ENCODE measurements at regions not wholly inside any gene's neighbourhood (a gene's known extent, or its start where the extent isn't known, plus 50 kb on each side); places are given as distances from the start of the nearest gene placed in this dataset.

GRCh38 chr1:147851149-147851548 lies 51.4 kb upstream of the GJA8 start:
- peaks cover 8 to 9% of the 10 kb centered on the region in 2 donors for H3K27me3 Mint-ChIP-seq
- no peak overlapping the region for H3K27ac Mint-ChIP-seq
- Histone ChIP-seq H3K27me3 (ENCODE audit: insufficient read depth, low read length) (no peaks in the 10 kb centered on the region), H3K36me3 (ENCODE audit: insufficient read depth, low read length) (no peaks in the 10 kb centered on the region), H3K4me1 (ENCODE audit: insufficient read depth, low read length) (no peaks in the 10 kb centered on the region), H3K4me3 (ENCODE audit: low read length in 2 of 2) (no peak overlapping the region), H3K9me3 (ENCODE audit: control insufficient read depth in 1 of 2, low read length in 2 of 2) (no peaks in the 10 kb centered on the region), H3K27ac (ENCODE audit: low read depth, low read length) (no peak overlapping the region)
- peaks cover 0 to 1% (median 0%) of the 10 kb centered on the region in 8 donors for H3K9me3 Mint-ChIP-seq
- CTCF ChIA-PET (ENCODE audit: partially characterized antibody), result interaction anchor here (0.9 kb wide), 1 partner anchor 39 kb away, joined by 3 read pairs; no protein-coding TSS in a partner anchor
- no peak overlapping the region for H3K4me3 Mint-ChIP-seq
- peaks cover 0 to 2% of the 10 kb centered on the region in 2 donors for H3K36me3 Mint-ChIP-seq
- intact Hi-C loops (cut with micrococcal nuclease), result no loop called here
- POLR2A ChIA-PET (ENCODE audit: partially characterized antibody), result no interaction called here
- no peak for DNase-seq
- no peaks in the 10 kb centered on the region for H3K4me1 Mint-ChIP-seq

GRCh38 chr1:147852706-147853225 lies 49.8 kb upstream of the GJA8 start:
- Histone ChIP-seq H3K4me3 (ENCODE audit: low read length in 2 of 2) (no peak overlapping the region), H3K9me3 (ENCODE audit: control insufficient read depth in 1 of 2, low read length in 2 of 2) (no peaks in the 10 kb centered on the region), H3K27ac (ENCODE audit: low read depth, low read length) (no peak overlapping the region), H3K27me3 (ENCODE audit: insufficient read depth, low read length) (no peaks in the 10 kb centered on the region), H3K36me3 (ENCODE audit: insufficient read depth, low read length) (no peaks in the 10 kb centered on the region), H3K4me1 (ENCODE audit: insufficient read depth, low read length) (no peaks in the 10 kb centered on the region)
- H3K36me3 Mint-ChIP-seq, result peaks cover 0 to 5% of the 10 kb centered on the region in 2 donors
- no peak overlapping the region for H3K27ac Mint-ChIP-seq
- intact Hi-C loops (cut with micrococcal nuclease), result no loop called here
- ChIA-PET CTCF (ENCODE audit: partially characterized antibody) (no interaction called here), POLR2A (ENCODE audit: partially characterized antibody) (no interaction called here)
- no peak overlapping the region for H3K4me3 Mint-ChIP-seq
- no peak for DNase-seq
- peaks cover 0 to 2% (median 0%) of the 10 kb centered on the region in 8 donors for H3K9me3 Mint-ChIP-seq
- H3K4me1 Mint-ChIP-seq, result no peaks in the 10 kb centered on the region
- H3K27me3 Mint-ChIP-seq, result peaks cover 6 to 13% of the 10 kb centered on the region in 2 donors

Measured in CD4-positive, alpha-beta memory T cell (primary cell).